ENCODE measurements at regions not wholly inside any gene's neighbourhood (a gene's known extent, or its start where the extent isn't known, plus 50 kb on each side); places are given as distances from the start of the nearest gene placed in this dataset.
"Not testable (repeated sequence)": the region's sequence is repeated elsewhere in the genome, so short reads cannot be mapped to it uniquely, and the experiment has no call there.

DNA sequence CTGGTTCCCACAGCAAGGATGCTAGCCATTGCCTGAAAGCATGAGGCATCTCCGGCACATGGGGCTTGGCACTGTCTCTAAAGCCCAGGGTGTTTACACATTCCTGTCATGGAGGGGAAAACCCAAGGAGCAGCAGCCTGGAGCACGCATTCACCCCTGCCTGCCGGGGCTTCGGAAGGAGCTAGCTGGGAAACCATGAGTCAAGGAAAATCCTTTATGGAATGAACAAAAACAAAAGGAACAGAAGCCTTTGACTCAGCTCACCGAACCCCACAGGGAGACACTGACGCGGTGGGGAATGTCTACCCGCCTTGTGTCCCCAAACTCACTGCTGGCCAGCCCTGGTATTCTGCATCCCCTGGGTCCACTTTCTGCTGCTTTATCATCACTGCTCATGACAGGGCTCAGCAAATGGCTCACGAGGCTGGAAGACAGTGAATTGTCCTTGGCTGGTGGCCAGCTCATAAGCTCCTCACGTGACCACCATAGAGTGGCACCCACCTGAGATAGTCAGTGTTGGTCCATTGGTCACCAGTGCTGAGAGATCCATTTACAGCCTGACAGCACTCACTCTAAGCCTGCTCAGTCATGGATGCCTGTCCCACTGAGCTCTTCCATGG lies 137.2 kb downstream of the NPIPB11 start:
- in situ Hi-C loops (cut with HindIII; ENCODE audit: low pct_unique_long_range_greater_than_20kb, low sequenced_read_pairs), result not testable (repeated sequence)
- DNase-seq (ENCODE audit: low read depth), result peak; percentile 98

DNA sequence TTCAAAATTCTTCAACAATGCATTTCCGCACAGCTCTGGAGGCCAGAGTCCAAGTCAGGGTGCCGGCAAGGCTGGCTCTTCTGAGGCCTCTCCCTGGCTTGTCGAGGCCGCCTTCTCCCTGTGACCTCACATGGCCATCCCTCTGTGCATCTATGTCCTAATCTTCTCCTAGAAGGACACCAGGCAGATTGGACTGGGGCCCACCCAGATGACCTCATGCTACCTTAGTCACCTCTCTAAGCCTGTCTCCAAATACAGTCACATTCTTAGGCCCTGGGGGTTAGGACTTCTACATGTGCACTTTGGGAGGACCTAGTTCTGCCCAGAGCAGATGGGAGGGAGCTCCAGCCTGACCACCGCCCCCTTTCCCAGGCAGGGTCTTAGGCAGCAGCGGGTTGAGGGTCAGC lies 137.7 kb downstream of the NPIPB11 start:
- peak; percentile 85 for DNase-seq (ENCODE audit: low read depth)
- in situ Hi-C loops (cut with HindIII; ENCODE audit: low pct_unique_long_range_greater_than_20kb, low sequenced_read_pairs), result not testable (repeated sequence)

DNA sequence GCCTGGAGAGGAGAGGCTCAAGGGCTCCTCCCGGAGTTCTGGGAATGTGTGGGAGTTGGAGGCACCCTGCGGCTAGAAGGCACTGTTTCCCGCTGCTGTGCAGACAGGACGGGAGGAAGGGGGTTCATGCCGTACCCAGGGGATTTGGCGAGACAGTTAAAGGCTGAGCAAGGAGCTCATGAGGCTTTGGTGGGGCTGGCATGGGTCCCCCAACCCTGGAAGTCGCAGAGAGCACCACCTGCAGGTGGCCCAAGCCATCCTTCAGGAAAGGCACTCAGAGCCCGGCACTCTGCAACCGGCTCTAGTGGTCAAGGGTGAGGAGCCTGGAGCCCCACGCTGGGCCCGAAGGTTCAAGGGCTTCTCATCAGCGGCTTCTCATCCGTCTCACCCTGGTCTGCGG lies 138.2 kb downstream of the NPIPB11 start:
- in situ Hi-C loops (cut with HindIII; ENCODE audit: low pct_unique_long_range_greater_than_20kb, low sequenced_read_pairs); DNase-seq (ENCODE audit: low read depth): not testable (repeated sequence)

DNA sequence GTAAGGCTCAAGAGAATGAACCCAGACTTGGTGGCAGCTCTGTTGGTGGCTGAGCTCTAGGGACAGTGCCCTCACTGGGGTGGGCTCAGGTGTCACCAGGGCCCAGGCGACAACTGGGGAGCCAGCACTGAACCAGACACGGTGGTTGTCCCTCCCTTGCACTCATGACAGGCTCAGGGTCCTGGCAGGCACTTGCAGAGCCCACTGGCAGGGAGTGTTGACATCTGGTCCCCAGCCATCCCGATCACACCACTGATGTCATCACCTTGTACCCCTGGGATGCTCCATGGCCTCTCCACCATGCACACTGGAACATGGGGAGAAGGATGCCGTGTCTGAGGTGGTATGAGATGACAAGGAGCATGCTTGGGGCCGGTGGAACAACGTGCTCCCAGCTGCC lies 138.6 kb downstream of the NPIPB11 start:
- in situ Hi-C loops (cut with HindIII; ENCODE audit: low pct_unique_long_range_greater_than_20kb, low sequenced_read_pairs); DNase-seq (ENCODE audit: low read depth): not testable (repeated sequence)

DNA sequence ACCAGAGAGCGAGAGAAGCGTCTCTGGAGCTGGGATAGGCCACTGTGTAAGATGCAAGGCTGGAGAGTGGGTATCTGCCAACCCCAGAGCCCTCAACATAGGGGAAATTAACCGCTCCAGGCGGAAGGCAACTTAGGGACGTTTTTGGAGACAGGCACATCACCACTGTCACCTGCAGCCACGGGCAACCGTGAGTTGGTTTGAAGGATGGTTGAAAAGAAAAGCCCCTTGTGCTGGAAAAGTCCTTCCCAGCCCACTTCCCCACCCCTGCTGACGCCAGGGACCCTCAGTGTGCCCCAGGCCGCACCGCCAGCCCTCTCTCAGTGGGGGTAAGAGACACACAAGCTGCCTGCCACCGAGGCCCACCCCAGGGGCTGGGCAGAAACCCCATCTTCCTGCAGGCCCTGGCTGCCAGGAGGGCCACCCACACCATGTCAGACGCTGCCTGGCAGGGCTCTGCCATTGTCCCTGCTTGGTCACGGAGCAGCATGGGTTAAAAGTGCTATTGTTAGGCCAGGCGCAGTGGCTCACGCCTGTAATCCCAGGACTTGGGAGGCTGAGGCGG lies 139.4 kb downstream of the NPIPB11 start:
- in situ Hi-C loops (cut with HindIII; ENCODE audit: low pct_unique_long_range_greater_than_20kb, low sequenced_read_pairs); DNase-seq (ENCODE audit: low read depth): not testable (repeated sequence)

DNA sequence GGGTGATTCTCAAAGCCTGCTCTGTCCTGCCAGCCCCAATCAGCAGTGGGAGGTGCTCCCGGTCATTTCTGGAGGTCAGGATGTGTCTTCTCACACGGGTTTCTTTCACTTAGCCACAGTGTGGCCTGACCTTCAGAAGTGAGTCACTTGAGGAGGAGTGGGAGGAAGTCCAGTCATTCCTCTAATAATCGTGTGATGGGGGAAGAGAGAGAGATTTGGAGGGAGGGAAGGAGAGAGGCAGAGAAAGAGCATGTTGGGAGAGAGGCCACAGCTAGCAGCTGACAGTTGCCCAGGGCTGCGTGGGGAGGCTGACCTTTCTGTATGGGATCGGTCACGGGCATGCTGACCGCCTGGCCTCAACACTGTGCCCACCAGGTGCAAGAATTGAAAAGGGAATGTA lies 139.9 kb downstream of the NPIPB11 start:
- peak; percentile 70 for DNase-seq (ENCODE audit: low read depth)
- in situ Hi-C loops (cut with HindIII; ENCODE audit: low pct_unique_long_range_greater_than_20kb, low sequenced_read_pairs), result not testable (repeated sequence)

DNA sequence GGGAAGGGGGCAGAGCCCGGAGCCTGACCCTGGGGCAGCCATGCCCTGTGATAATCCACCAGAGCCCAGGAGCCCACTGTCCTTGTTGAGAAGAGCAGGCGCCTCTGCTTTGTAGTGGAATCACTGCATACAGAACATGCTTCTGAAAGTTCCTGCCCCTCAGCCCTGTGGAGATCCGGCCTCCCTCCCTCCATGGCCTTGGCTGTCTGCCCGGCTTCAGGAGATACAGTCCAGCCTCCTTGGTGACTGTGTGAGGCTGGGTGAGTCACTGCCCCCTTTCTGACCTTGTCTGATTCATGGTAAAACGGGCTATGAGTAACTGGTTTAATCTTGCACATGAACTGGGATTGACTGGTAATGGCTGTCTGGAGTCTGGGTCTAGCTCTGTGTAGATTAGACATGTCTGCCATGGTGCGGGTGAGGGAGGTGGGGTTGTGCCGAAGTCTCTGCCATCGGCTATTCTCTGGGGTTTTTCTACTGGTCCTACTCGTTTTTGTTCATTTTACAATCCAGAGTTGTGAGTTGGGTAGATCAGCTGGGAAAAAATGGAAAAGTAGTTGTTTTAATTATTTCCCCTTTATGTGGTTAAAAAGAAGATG lies 141.2 kb downstream of the NPIPB11 start:
- in situ Hi-C loops (cut with HindIII; ENCODE audit: low pct_unique_long_range_greater_than_20kb, low sequenced_read_pairs), result not testable (repeated sequence)
- peak; percentile 95 for DNase-seq (ENCODE audit: low read depth)

DNA sequence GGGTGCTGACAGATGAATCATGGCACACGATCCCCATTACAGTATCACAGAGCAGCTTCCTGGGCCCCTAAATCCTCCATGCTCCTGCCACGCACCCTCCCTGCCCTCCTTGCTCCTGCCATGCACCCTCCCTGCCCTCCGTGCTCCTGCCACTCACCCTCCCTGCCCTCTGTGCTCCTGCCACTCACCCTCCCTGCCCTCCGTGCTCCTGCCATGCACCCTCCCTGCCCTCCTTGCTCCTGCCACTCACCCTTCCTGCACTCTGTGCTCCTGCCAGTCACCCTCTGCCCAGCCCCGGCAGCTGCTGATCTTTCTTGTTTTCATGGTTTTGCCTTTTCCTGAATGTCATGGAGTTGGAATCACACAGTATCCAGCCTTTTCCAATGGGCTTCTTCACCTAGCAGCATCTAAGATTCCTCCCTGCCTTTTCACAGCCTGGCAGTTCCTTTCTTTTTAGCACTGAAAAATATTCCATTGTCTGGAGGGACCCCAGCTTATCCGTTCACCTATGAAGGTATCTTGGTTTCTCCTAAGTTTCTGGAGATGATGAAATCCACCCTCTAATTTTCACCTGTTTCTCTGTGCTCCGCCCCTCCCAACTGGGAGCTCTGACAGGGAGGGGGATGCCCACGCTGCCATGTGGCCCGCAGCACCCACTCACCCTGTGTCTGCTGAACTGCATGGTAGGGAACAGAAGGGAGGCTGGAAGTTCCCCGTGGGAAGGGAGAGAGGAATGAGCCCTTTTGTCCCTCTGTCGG lies 142.3 kb downstream of the NPIPB11 start:
- in situ Hi-C loops (cut with HindIII; ENCODE audit: low pct_unique_long_range_greater_than_20kb, low sequenced_read_pairs); DNase-seq (ENCODE audit: low read depth): not testable (repeated sequence)

DNA sequence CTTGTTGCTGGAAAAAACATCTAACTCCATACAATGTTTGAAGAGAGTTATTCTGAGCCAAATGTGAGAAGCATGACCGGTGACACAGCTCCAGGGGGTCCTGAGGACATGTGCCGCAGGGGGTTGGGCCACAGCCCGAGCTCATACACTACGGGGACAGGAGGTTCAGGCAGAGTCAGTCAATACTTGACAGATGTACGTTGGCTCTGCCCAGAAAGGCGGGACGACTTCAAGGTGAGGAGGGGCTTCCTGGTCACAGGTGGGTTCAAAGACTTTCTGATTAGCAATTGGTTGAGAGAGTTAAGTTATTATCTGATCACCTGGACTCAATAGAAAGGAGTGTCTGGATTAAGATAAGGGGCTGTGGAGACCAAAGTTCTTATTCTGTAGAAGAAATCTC lies 143.8 kb downstream of the NPIPB11 start:
- DNase-seq (ENCODE audit: low read depth); in situ Hi-C loops (cut with HindIII; ENCODE audit: low pct_unique_long_range_greater_than_20kb, low sequenced_read_pairs): not testable (repeated sequence)

DNA sequence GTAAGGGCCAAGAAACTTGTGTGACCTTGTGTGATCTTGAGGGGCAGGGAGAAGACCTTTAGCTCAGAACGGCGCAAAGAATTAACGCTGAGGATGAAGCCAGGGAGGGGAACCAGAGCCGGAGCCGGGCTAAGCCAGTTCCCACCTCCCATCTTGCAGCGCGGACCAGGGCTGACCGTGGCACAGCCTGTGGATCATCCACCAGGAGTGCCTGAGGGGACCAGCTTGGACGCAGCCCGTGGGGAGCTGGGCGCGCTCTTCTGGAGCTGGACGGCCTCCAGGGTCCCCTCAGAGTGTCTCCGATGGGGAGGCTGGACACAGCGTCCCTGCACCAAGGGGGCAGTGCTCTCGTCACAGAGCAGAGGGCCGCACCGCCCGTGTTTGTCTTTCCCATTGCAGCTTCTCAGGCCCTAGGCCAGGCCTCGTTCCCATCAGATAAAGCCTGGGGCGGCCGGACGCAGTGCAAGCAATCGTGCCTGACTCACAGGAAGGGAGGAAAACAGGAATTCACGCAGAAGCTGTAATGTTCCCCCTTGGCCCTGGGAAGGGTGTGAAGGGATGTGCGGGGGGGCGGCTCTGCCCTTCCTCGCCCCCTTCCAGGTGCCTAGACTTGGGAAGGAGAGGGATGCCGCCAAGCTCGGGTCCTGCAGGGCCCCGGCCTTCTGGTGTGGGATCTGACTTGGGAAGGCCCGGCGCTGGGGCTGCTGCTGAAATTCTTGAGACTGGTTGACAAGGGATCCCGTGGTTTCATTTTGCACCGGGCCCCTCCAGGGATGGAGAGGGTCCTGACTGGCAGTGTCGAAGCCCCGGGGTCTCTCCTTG lies 144.9 kb downstream of the NPIPB11 start:
- in situ Hi-C loops (cut with HindIII; ENCODE audit: low pct_unique_long_range_greater_than_20kb, low sequenced_read_pairs), result not testable (repeated sequence)

DNA sequence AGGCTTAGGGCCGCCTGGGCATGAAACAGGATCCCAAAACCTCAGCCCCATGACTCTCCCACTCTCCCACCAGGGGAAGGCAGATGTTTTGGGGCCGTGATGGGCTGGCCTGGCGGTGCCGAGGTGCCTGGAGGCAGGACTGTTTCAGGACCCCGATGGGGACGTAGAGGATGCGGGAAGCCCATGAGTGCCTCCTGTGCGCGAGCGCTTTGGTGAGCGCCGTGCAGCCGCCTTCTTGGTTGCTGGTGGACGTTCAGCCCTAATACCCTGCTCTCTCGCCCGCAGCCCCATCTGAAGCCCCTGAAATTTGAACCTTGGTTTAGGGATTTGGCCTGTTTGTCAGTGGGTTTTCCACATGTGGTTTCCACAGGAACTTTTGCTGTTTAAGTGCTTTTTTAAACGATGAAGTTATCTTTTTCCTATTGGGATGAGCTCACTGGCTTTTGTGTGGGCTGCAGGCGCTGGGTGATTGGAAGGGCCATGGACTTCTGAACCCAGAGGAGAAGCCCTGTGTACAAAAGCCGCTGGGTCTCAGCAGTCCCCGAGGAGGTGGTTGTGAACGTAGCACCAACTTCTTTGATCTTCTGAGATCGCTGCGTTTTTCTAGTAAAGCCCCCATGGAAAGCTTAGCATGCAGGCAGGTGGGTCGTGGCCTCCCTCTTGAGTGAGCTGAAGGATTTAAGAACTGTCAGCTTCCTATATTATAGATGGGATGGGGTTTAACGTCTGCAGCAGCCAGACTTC lies 145.7 kb downstream of the NPIPB11 start:
- DNase-seq (ENCODE audit: low read depth); in situ Hi-C loops (cut with HindIII; ENCODE audit: low pct_unique_long_range_greater_than_20kb, low sequenced_read_pairs): not testable (repeated sequence)

More for the DNA sequence above, 144.9 kb downstream of the NPIPB11 start:
- DNase-seq (ENCODE audit: low read depth), result not testable (repeated sequence)

DNA sequence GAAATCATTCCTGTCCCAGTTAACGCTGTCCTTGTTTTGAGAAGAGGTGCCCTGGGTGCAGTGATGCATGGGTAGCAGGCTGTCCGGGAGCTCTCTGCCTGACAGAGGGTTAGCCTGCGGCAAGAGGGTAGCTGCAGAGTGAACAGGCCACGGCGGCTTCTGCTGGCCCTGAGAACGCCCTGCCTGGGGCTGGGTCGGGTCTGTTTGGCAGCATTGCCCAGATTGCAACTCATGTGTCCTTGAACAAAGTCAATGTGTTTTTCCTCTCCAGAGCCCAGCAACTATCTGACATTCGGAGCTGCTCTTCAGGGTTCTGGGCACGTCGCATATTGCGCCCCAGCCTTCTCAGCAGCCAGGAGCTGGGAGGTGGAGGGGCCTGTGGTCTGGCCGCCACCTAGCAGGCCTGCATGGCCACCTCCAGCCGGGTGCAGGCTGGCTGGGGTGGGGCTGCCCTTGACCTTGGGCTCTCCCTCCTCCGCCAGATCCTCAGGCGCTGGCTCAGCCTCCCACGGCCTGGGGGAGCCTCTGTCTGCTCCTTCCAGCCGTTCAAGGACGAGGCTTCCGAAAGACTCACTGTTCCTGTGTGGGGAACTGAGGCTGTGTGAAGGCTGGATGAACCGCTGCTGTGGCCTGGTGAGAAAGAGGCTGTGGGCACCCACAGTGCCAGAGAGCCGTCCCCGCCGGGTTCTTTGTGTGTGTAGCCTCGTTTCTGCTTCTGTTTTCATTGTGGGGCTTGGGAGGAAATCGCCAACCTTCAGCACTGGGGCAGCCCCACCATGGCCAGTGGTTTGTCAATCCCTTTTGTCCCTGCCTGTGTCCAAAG lies 146.7 kb downstream of the NPIPB11 start:
- DNase-seq (ENCODE audit: low read depth); in situ Hi-C loops (cut with HindIII; ENCODE audit: low pct_unique_long_range_greater_than_20kb, low sequenced_read_pairs): not testable (repeated sequence)

DNA sequence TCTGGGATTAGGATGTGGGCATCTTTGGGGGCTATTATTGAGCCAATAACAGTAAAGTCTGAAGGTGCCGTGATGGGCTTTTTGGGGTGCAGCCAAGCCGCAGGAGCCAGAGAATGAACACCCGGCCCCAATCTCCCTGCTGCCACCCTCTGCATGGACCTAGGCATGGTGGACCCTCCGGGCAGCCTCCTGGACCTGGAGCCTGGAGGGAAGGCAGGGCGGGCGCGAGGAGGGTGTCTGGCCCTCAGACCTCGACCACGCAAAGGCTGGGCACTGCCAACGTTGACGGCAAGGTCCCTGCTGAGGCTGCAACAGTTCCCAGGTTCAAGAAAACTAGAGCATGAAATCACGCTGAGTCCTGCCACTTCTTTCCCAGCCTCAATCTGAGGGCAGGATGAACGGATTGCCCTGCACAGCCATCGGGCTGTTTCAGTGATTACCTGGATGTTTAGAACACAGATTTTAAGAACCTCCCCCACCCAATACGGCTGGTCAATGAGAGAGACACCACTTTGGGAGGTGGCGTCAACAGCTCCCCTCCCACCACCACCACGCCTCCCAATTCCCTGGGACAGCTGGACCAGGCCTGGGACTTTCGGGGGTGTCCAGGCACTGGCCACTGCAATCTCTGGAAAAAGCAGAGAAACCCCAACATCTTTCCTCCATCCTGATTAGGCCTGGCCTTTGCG lies 147.4 kb downstream of the NPIPB11 start:
- in situ Hi-C loops (cut with HindIII; ENCODE audit: low pct_unique_long_range_greater_than_20kb, low sequenced_read_pairs); DNase-seq (ENCODE audit: low read depth): not testable (repeated sequence)

DNA sequence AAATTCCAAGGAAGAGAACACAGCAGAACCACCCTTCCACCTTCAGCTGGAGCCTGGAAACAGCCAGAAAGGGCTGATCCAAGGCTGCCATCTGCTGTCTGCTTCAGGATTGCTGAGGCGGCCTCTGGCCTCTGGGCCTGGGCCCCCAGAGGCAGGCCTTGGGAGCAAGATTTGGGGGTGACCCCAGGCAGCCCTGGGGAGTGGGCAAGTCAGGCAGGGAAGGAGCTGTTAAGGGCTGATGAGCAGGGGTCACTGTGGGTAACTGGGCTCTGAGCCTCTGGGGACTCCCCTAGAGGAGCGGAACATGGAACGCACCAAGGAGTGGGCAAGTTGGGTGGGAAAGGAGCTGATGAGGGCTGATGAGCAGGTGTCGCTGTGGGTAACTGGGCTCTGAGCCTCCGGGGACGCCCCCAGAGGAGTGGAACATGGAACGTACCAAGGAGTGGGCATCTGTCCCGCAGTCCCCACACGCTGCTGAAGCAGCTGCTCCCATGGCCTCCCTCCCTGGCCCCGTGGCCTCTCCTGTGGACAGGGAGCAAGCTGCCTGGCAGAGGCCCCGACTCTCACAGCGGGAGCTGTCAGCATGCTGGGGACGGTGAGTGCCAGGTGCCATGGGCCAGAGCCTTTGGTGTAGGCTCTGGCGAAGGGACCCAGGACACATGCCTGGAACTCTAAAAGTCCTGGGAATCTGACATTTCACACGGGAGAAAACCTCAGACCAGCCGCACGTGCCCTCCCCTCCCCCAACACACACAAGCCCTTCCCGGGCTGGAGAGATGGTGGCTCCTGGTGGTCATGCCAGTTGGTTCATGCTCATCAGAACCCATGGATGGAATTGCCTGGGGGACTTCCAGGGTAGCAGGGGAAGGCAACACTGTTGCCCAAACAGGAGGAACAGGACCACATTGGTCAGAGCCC lies 148.8 kb downstream of the NPIPB11 start:
- in situ Hi-C loops (cut with HindIII; ENCODE audit: low pct_unique_long_range_greater_than_20kb, low sequenced_read_pairs); DNase-seq (ENCODE audit: low read depth): not testable (repeated sequence)

DNA sequence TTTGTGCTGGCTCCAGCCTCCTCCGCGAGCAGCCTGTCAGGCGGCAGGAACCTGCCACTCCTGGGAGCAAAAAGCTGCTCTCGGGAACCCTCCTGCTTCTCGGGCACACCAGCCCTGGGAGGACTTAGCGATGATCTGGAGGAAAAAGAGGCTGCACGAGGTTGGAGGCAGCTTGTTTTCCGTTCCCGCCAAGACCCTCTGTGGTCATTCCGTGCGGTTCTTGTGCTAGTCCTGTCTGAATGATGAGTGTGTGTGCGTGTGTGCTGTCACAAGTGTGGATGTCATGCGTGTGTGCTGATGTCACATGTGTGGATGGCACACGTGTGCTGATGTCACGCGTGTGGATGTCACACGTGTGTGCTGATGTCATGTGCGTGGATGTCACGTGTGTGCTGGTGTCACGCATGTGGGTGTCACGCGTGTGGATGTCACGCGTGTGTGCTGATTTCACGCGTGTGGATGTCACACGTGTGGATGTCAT lies 150.0 kb downstream of the NPIPB11 start:
- in situ Hi-C loops (cut with HindIII; ENCODE audit: low pct_unique_long_range_greater_than_20kb, low sequenced_read_pairs), result no loop called here

More for the DNA sequence above, 150.0 kb downstream of the NPIPB11 start:
- DNase-seq (ENCODE audit: low read depth), result no peak

Data from Caki2 (cell line).